Naive B cell (primary cell): ENCODE measurements at regions not wholly inside any gene's neighbourhood (a gene's known extent, or its start where the extent isn't known, plus 50 kb on each side); places are given as distances from the start of the nearest gene placed in this dataset.
A peak's percentile ranks its signal among the peaks of the same experiment; 100 is the strongest.

Experiments
- ATAC-seq, 2 donors: fragments of 150-1000 bp; cut with Tn5 transposase; 2 replicates each; pipeline ENCODE4 v1.10.0; 2021; ENCODE audit warnings: low read depth in 2 of 2, mild to moderate bottlenecking in 2 of 2, moderate library complexity in 2 of 2
- DNase-seq: peaks from one replicate; pipeline ENCODE4 v3.0.0; 2022
- H3K27ac Mint-ChIP-seq, 6 donors: one replicate each; pipeline ENCODE4 v1.8.0; 2020 to 2022; ENCODE audit warnings: mild to moderate bottlenecking in 6 of 6, mixed read lengths in 6 of 6, moderate library complexity in 5 of 6, inconsistent platforms in 2 of 6
- H3K27me3 Mint-ChIP-seq, 3 donors: one replicate each; pipeline ENCODE4 v1.8.0; 2021 to 2022; ENCODE audit warnings: mixed read lengths in 3 of 3, mild to moderate bottlenecking in 1 of 3
- H3K36me3 Mint-ChIP-seq, 2 donors: one replicate each; pipeline ENCODE4 v1.8.0; 2020 to 2022; ENCODE audit warnings: mixed read lengths in 2 of 2, inconsistent platforms in 1 of 2, mild to moderate bottlenecking in 1 of 2
- H3K4me1 Mint-ChIP-seq, 3 donors: one replicate each; pipeline ENCODE4 v1.8.0; 2020 to 2022; ENCODE audit warnings: mixed read lengths in 3 of 3, inconsistent platforms in 1 of 3, mild to moderate bottlenecking in 1 of 3, moderate library complexity in 1 of 3
- H3K4me3 Mint-ChIP-seq, 8 donors: one replicate each; pipeline ENCODE4 v1.8.0; 2020 to 2022; ENCODE audit warnings: mild to moderate bottlenecking in 8 of 8, mixed read lengths in 8 of 8, moderate library complexity in 8 of 8, inconsistent platforms in 2 of 8
- H3K9me3 Mint-ChIP-seq, 7 donors: one replicate each; pipeline ENCODE4 v1.8.0; 2020 to 2022; ENCODE audit warnings: mixed read lengths in 7 of 7, mild to moderate bottlenecking in 5 of 7, inconsistent platforms in 2 of 7, moderate library complexity in 1 of 7

GRCh38 chr9:87324613-87325194 is 173.0 kb upstream of the DAPK1 start:
- no peak for DNase-seq
- Mint-ChIP-seq H3K36me3 (no peaks in the 10 kb centered on the region), H3K27ac (no peak overlapping the region), H3K9me3 (peaks cover 0 to 4% (median 0%) of the 10 kb centered on the region in 7 donors), H3K4me1 (no peaks in the 10 kb centered on the region), H3K27me3 (peaks cover 5 to 16% (median 10%) of the 10 kb centered on the region in 3 donors), H3K4me3 (no peak overlapping the region)
- ATAC-seq = no peak

- DNase-seq (no peak), ATAC-seq (no peak)
- Mint-ChIP-seq H3K27ac (no peak overlapping the region), H3K4me1 (no peaks in the 10 kb centered on the region), H3K9me3 (peaks cover 4 to 24% (median 14%) of the 10 kb centered on the region in 7 donors), H3K27me3 (peaks cover 5 to 16% (median 12%) of the 10 kb centered on the region in 3 donors), H3K4me3 (no peak overlapping the region), H3K36me3 (peaks cover 0 to 8% of the 10 kb centered on the region in 2 donors)
These were observed 170.0 kb upstream of the DAPK1 start for GRCh38 chr9:87327575-87328125.

- Mint-ChIP-seq H3K4me3 (no peak overlapping the region), H3K9me3 (peaks cover 4 to 29% (median 14%) of the 10 kb centered on the region in 7 donors), H3K4me1 (peaks cover 6 to 8% (median 7%) of the 10 kb centered on the region in 3 donors), H3K27me3 (peaks cover 24 to 42% (median 35%) of the 10 kb centered on the region in 3 donors), H3K27ac (no peak overlapping the region), H3K36me3 (peaks cover 0 to 8% of the 10 kb centered on the region in 2 donors)
- ATAC-seq = no peak
- no peak for DNase-seq
These were observed 163.9 kb upstream of the DAPK1 start for GRCh38 chr9:87333802-87334201.

- H3K4me1 Mint-ChIP-seq = peaks cover 6 to 8% (median 7%) of the 10 kb centered on the region in 3 donors
- H3K27me3 Mint-ChIP-seq = peaks cover 26 to 42% (median 35%) of the 10 kb centered on the region in 3 donors
- H3K36me3 Mint-ChIP-seq = peaks cover 0 to 8% of the 10 kb centered on the region in 2 donors
- peaks cover 4 to 29% (median 14%) of the 10 kb centered on the region in 7 donors for H3K9me3 Mint-ChIP-seq
- ATAC-seq (no peak), DNase-seq (no peak)
- H3K4me3 Mint-ChIP-seq = no peak overlapping the region
- H3K27ac Mint-ChIP-seq = no peak overlapping the region
These were observed 163.3 kb upstream of the DAPK1 start for GRCh38 chr9:87334366-87334765.

GRCh38 chr9:87336407-87336806 is 161.3 kb upstream of the DAPK1 start:
- peaks cover 2 to 13% (median 4%) of the 10 kb centered on the region in 7 donors for H3K9me3 Mint-ChIP-seq
- ATAC-seq = no peak
- H3K4me3 Mint-ChIP-seq = no peak overlapping the region
- DNase-seq = no peak
- H3K27ac Mint-ChIP-seq = no peak overlapping the region
- peaks cover 6 to 8% (median 7%) of the 10 kb centered on the region in 3 donors for H3K4me1 Mint-ChIP-seq
- H3K36me3 Mint-ChIP-seq = no peaks in the 10 kb centered on the region
- peaks cover 32 to 36% (median 35%) of the 10 kb centered on the region in 3 donors for H3K27me3 Mint-ChIP-seq

GRCh38 chr9:87336914-87337333 is 160.7 kb upstream of the DAPK1 start:
- H3K27ac Mint-ChIP-seq = no peak overlapping the region
- H3K4me3 Mint-ChIP-seq = peak overlapping the region in 5 of 8 donors; percentile 30 to 61 (median 51)
- no peaks in the 10 kb centered on the region for H3K36me3 Mint-ChIP-seq
- H3K4me1 Mint-ChIP-seq = peaks cover 6 to 8% (median 7%) of the 10 kb centered on the region in 3 donors
- ATAC-seq = no peak
- no peak for DNase-seq
- H3K27me3 Mint-ChIP-seq = peaks cover 32 to 39% (median 36%) of the 10 kb centered on the region in 3 donors
- peaks cover 0 to 8% (median 2%) of the 10 kb centered on the region in 7 donors for H3K9me3 Mint-ChIP-seq

GRCh38 chr9:87337335-87338087 is 160.2 kb upstream of the DAPK1 start:
- H3K4me3 Mint-ChIP-seq = peak overlapping the region in 5 of 8 donors; percentile 30 to 51 (median 47)
- ATAC-seq = no peak
- peaks cover 0 to 5% of the 10 kb centered on the region in 2 donors for H3K36me3 Mint-ChIP-seq
- H3K9me3 Mint-ChIP-seq = peaks cover 2 to 6% (median 2%) of the 10 kb centered on the region in 7 donors
- peaks cover 6 to 8% (median 7%) of the 10 kb centered on the region in 3 donors for H3K4me1 Mint-ChIP-seq
- no peak for DNase-seq
- H3K27ac Mint-ChIP-seq = no peak overlapping the region
- H3K27me3 Mint-ChIP-seq = peaks cover 32 to 45% (median 40%) of the 10 kb centered on the region in 3 donors

- Mint-ChIP-seq H3K27ac (no peak overlapping the region), H3K9me3 (peaks cover 2 to 5% (median 3%) of the 10 kb centered on the region in 7 donors), H3K4me3 (peak overlapping the region in 2 of 8 donors; percentile 40 to 42), H3K4me1 (peaks cover 6 to 8% (median 7%) of the 10 kb centered on the region in 3 donors), H3K27me3 (peaks cover 32 to 53% (median 43%) of the 10 kb centered on the region in 3 donors), H3K36me3 (peaks cover 0 to 8% of the 10 kb centered on the region in 2 donors)
- DNase-seq = no peak
- no peak for ATAC-seq
These were observed 159.3 kb upstream of the DAPK1 start for GRCh38 chr9:87338088-87338989.

GRCh38 chr9:87340391-87340790 is 157.3 kb upstream of the DAPK1 start:
- Mint-ChIP-seq H3K27ac (no peak overlapping the region), H3K4me1 (peaks cover 6 to 8% (median 7%) of the 10 kb centered on the region in 3 donors), H3K9me3 (peaks cover 0 to 5% (median 2%) of the 10 kb centered on the region in 7 donors), H3K4me3 (no peak overlapping the region), H3K27me3 (peaks cover 34 to 52% (median 43%) of the 10 kb centered on the region in 3 donors), H3K36me3 (peaks cover 0 to 8% of the 10 kb centered on the region in 2 donors)
- DNase-seq = no peak
- no peak for ATAC-seq

- no peak overlapping the region for H3K27ac Mint-ChIP-seq
- H3K36me3 Mint-ChIP-seq = peaks cover 0 to 8% of the 10 kb centered on the region in 2 donors
- H3K27me3 Mint-ChIP-seq = peaks cover 22 to 39% (median 33%) of the 10 kb centered on the region in 3 donors
- no peak overlapping the region for H3K4me3 Mint-ChIP-seq
- no peak for ATAC-seq
- peaks cover 0 to 5% (median 2%) of the 10 kb centered on the region in 7 donors for H3K9me3 Mint-ChIP-seq
- no peaks in the 10 kb centered on the region for H3K4me1 Mint-ChIP-seq
- DNase-seq = no peak
These were observed 154.9 kb upstream of the DAPK1 start for GRCh38 chr9:87342743-87343142.

- Mint-ChIP-seq H3K27ac (no peak overlapping the region), H3K4me1 (no peaks in the 10 kb centered on the region), H3K9me3 (peaks cover 2 to 6% (median 4%) of the 10 kb centered on the region in 7 donors), H3K36me3 (peaks cover 0 to 8% of the 10 kb centered on the region in 2 donors), H3K27me3 (peaks cover 11 to 29% (median 24%) of the 10 kb centered on the region in 3 donors), H3K4me3 (no peak overlapping the region)
- no peak for ATAC-seq
- no peak for DNase-seq
These were observed 153.7 kb upstream of the DAPK1 start for GRCh38 chr9:87343816-87344430.

- no peak for ATAC-seq
- Mint-ChIP-seq H3K27me3 (peaks cover 3 to 29% (median 24%) of the 10 kb centered on the region in 3 donors), H3K27ac (no peak overlapping the region), H3K36me3 (peaks cover 0 to 8% of the 10 kb centered on the region in 2 donors), H3K4me3 (no peak overlapping the region), H3K9me3 (peaks cover 2 to 10% (median 5%) of the 10 kb centered on the region in 7 donors), H3K4me1 (no peaks in the 10 kb centered on the region)
- DNase-seq = no peak
These were observed 151.5 kb upstream of the DAPK1 start for GRCh38 chr9:87346061-87346665.
